ENCODE measurements at regions not wholly inside any gene's neighbourhood (a gene's known extent, or its start where the extent isn't known, plus 50 kb on each side); places are given as distances from the start of the nearest gene placed in this dataset.
A peak's percentile ranks its signal among the peaks of the same experiment; 100 is the strongest.

DNA sequence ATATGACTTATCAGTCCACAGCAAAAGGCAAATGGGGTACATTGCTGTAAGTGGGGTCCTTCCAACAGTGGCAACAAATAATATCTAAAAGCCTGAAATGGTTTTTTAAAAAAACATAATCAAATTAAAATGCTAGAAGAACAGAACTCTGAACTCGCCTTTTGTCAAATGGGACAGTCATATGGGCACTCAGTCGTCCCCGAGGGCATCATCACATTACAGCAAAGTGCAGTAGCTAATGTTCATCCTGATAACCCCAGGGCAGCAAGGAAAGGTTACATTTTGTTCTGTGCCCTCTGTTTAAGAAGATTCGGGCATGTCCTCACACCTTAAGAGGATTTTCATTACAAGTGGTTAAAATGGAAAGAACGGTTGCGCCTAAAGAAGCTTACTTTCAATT lies 997.9 kb upstream of the TENM3 start:
- no peak for DNase-seq (ENCODE audit: low read depth, low spot score)

DNA sequence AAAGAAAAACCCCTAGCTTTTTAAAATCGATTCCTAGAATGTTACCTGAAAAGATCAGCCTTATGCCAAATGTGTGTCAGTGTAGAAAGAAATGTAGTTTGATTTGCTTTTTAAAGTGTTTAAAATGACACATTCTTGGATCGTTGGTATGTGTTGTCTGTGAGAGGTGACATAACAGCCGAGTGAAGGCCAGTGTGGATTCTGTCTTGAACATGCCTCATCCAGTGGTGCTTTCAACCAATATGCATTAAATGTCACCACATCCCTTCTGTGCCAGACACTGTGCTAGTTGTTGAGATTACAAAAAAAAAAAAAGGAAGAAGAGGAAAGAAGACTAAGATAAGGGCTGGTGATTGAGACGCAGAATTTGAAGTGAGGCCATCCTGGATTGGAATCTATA lies 994.2 kb upstream of the TENM3 start:
- no peak for DNase-seq (ENCODE audit: low read depth, low spot score)

DNA sequence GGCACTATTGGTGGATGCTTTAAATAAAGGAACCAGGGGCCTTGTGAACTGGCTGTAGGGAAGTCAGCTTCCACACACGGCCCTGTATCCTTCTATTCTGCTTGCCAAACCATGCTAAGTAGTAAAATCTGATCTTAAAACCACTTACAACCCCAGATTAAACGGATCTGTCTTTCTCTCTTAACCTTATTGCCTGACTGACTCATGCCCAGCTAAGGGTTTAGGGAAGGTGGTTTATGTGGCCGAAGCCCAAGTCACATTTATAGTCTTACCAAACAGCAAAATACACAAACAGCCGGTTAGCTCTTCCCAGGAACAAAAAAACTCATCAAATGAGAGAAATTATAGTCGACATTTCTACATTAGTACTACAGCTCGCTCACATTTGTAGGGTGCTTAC lies 988.4 kb upstream of the TENM3 start:
- no peak for DNase-seq (ENCODE audit: low read depth, low spot score)

DNA sequence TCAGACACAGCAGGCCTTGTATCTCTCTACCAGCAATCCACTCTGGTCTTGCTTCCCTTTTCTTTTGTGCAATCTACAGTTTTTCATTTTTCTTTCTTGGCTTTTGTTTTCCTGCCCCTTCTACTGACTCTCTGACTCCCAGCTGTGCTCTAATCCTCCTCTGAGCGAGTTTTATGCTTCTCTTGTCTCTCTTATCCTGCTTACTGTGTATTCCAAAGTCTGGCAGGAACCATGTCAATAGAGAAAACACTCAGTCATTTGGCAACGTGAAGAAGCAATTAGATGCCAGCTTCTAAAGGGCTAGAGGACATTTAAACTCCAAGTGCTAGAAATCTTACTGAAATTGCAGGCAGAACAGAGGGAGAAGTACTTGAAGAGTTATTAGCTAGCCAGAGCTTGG lies 984.6 kb upstream of the TENM3 start:
- DNase-seq (ENCODE audit: low read depth, low spot score), result no peak

DNA sequence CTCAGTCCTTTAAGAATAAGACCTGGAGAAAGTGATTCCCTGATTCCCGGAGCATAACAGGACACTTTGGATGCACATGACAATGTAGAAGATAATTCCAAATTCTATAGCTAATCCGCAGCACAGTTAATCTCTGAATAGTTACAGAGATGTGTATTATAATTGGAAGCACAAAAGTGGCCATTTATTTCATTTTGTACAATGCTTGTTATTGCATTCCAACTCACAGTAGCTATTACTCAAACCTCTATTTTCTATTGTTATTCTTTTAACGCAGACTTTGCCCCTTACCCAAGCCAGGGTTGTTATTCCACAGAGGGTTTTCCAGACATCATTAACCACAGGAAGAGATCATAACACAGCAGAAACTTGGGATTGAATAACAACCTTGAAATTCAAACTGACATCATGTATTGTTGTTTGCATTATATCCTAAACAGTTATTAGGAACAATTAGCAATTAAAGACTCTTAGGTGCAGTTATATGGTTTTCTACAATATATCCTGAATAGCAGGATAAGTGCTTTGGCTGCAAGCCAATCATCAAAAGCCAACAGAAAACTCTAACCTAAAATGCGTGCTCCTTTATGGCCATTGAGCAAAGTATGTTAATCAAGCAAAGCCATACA lies 984.0 kb upstream of the TENM3 start:
- no peak for DNase-seq (ENCODE audit: low read depth, low spot score)

DNA sequence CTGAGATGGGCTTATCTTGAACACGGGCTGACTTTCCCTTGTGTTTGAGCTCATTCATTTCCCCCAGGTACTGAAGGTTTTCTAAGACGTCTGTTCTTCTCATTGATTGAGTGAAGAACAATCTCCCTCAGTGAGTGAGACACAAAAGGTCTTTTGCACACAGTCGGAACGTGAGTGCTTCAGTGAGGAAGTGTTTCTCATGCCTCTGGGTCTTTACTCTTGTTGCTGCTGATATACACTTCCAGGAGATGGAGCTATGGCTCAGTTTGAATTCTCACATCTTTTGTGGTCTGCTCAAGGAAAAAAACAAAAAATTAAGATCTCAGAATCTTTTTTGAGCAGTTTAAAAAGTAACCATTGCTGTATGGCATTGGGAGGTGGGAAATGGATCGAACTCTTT lies 981.9 kb upstream of the TENM3 start:
- DNase-seq (ENCODE audit: low read depth, low spot score), result no peak

DNA sequence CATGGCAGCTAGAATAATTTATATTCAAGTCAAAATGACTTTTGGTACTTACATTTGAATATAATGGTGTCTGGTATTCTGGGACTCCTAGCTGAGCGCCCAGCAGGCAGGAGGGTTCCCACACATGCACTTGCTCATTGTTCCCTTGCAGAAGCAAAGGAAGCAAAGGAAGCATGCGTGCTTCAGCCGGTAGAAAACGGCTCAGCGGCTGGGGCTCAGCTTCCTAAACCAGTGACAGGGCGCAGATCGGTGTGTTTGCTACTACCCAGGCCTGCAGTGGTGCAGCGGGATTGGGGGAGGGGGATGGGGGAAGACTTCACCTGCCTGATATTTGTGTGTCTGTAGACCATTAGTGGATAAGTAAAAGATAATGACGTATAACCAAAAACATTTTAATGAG lies 978.3 kb upstream of the TENM3 start:
- DNase-seq (ENCODE audit: low read depth, low spot score), result no peak

DNA sequence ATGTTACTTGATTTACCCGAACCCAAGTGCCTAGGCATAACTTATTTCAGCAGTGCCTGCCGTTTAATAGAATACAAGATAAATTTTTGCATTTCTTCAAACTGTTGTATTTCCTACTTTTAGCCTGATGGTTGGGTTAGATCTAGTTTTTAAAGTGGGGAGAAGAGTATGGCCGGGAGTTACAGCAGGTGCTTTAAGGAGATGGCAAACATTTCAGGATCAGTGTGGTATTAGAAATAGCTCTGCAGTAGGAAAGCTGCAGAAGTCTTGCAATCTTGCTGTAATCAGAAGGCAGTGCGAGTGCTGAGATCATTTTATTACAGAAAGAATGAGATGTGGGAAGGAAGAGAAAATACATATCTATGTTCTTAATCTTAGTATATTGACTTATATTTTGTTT lies 977.8 kb upstream of the TENM3 start:
- DNase-seq (ENCODE audit: low read depth, low spot score), result no peak

DNA sequence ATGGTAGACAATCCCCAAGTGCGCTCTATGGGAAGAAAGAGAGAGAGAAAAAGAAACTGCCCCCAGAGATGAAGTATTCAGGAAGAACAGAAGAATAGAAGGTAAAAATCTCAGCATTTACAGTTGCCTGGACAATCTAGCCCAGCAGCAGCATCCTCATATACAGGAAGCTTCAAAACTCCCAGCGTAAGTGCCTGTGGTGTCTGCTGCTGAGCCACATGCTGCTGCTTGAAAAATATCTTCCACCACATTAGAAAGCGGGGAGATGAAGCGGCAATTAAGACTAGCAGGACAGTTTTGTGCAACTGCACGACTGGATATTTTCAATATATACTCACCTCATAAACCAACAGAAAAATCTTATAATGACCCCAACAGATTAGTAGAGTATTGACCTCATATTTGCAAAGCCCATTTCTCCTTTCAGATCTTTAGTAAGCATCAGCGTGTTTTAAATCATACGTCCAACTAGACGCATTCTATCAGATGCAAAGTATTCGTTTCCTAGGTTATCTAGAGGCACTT lies 972.0 kb upstream of the TENM3 start:
- no peak for DNase-seq (ENCODE audit: low read depth, low spot score)

DNA sequence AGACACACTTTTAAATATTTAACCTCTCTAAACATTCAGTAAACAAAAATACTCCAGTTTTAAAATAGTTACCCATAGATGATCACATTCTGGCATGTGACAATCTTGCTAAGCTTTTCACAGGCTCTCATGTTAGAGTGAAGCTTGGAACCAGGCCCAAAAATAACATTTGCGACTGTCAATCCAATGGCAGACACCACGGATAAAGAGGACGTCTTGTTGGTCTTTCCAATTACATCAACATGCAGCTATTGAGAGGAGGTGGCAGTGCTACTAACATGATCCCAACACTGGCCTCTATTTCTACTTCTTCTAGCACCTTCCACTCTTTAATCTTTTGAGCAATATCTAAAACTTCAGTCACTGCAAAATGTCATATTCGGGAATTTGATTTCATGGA lies 970.8 kb upstream of the TENM3 start:
- DNase-seq (ENCODE audit: low read depth, low spot score), result no peak

DNA sequence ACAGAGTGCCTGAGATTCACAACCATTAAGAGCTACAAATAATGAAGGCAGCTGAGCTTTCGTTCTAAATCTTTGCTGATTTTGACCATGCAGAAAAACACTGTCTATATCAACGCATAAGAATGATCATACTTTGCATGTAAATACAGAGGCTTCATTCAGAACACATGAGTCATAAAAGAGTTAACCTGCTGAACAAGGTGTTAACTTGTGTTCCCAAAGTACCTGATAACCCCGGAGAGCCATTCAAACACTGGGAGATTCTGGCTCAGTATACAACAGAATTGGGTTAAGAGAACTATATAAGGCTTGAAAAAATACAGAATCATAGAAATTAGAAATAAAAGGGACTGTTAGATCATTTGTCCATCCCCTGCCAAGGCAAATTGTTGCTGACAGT lies 964.3 kb upstream of the TENM3 start:
- DNase-seq (ENCODE audit: low read depth, low spot score), result no peak

DNA sequence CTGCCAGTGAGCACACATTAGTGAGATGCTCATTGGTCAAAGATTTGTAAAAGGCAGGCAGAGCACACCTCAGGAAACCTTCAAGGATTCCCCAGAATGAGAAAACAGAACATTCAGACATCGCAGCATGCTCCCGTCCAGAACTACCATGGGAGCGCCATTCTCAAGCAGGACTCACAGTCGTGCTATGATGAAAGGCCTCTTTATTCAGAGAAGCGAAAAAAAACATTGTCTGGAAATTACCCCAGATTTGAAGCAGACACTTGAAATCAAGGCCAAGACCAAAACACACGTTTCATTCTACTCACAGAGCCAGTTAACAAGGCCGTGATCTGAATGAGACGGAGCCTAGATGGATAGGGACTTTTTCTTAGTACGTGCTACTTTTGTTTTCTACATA lies 961.8 kb upstream of the TENM3 start:
- DNase-seq (ENCODE audit: low read depth, low spot score), result no peak

DNA sequence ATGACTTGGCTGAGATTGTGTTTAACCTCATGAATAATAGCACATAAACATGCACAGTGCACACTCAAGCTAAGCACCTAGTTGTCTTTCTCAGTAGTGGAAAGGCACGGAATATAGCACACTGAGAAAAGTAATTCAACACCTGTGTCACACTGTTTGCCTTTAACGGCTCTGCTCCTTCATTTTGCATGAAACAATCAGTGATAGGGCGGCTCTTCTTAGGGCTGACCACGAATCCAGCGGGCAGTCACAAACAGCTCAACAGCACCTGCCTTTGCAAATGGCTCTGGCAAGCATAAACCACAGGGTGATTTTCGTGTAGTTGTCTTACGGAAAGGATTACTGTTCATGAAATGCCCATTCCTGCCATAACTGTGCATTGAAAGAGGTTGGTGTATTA lies 954.0 kb upstream of the TENM3 start:
- DNase-seq (ENCODE audit: low read depth, low spot score), result no peak

DNA sequence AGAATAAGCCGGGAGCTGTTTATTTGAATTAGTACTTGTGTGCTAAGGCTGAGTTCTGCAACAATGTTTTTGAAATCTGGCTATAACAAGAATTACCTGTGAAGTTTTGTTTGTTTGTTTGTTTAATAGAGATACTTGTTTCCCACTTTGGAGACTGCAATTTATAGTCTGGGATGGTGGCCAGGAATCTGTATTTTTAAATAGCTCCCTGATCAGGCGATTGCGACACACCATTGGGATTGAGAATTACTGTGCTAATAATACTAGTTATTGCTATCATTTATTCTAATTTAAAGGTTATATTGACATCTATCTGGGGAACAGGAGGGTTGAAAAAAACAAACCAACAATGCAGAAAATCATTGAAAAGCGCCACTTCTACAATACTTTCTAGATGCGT lies 951.6 kb upstream of the TENM3 start:
- DNase-seq (ENCODE audit: low read depth, low spot score), result no peak

DNA sequence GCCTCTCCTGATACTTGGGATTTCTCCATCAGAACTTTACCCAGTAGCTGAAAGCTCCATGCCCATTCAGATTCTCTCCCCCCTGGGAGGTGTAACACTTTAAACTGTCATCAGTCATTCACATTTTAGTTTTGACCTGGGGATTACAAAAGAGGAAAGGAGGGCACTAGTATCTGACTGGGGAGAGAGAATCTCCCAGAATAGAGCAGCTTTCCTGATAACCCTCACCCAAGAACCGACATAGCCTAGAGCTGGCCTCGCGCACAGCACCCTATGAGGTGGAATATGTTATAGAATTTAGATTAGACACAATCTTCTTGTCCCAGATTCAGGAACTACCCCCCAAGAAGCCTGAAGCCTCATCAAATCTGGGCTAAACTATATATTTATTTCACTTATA lies 950.2 kb upstream of the TENM3 start:
- no peak for DNase-seq (ENCODE audit: low read depth, low spot score)

DNA sequence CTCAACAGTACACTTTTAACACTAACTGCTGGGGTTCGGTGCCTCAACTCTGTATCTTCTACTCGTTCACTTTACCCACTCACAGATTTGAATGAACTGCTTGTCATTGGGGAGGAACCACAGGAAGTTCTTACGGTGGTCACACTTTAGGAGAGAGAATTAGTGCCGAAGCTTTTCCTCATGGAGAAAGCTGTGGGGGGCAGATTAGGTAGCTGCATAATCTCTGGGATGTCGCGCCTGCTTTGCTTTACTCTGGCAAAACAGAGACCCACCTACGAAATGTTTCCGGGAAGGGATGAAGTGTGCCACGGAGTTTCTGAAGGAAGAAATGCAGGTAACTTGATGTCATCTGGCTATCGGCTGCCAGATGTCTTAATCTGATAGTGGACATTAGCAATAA lies 949.7 kb upstream of the TENM3 start:
- DNase-seq (ENCODE audit: low read depth, low spot score), result no peak

DNA sequence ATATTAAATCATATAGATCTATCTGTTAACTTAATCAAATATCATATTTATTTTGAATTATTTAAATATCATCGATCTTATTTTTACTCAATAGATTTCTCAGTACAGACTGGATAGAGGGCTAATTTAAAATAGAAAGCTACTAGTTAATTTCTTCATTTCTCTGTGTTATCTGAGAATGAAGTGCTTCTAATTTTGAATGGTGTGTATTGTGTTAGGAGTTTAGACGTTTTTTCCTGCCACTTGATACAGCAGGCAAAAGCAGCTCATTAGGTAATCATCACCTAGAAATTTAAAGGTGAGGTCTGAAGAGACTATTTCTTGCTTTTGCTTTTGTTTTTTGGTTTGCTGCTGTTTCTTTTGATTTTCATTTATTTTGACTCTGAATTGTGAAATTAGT lies 948.8 kb upstream of the TENM3 start:
- DNase-seq (ENCODE audit: low read depth, low spot score), result no peak

DNA sequence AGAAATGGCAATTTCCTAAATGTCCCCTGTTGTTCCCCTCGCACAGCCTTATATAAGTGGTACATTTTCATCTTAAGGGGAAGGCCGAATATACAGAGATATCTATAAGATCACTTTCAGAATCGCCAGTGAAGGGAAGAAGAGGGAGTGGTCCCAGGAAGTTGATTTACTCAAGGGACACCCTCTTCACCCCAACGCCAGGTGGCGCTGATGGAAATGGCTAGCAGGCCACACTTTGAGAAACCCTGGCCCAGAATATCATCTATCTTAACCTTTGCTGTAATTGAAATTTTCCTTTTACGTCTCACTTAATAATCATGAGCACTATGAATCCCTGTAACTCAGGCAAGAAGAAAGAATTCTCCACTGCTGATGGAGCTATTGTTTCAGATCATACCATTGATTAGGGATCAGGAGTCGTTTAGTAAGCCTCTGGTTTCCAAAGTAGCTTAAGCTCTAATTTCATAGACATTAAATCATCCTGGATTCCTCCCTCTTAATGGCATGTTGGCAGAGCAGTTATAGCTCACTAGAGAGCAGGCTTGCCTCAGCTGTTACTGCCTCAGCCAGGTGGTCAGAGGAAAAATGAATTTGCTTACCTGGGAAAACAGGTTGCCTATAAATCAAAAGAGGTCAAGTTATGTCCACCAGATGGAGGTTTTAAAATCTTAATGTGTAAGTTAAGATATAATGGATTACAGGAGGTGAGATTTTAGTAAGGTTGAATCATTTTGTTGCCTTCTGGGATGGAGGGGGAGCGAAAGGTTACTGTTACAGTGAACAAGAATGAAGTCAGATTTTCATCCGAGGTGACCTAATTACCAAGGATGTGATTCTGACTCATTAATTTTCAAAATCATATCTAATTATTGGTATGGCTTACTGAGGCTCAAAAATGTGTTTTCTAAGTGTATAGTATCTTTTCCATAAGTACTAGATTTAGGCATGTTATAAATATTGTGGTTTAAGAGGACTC lies 941.2 kb upstream of the TENM3 start:
- DNase-seq (ENCODE audit: low read depth, low spot score), result peak; percentile 0

DNA sequence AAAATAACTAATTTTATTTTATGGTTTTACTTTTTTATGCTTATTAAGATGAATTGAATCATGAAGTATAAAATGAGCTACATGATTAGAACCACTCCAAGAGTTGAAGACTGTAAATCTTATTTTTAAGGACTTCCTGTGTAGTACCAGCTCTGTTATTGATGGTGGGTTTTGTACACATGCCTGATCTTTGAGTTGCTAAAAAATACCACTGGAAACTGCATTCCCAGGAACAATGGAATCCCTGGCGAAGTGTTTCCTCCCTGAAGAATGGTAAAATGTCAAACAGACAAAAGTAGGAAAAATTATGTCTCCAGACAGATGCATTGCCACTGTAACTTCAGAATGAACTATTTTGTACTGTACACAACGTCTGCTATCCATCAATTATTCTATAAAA lies 935.4 kb upstream of the TENM3 start:
- no peak for DNase-seq (ENCODE audit: low read depth, low spot score)

DNA sequence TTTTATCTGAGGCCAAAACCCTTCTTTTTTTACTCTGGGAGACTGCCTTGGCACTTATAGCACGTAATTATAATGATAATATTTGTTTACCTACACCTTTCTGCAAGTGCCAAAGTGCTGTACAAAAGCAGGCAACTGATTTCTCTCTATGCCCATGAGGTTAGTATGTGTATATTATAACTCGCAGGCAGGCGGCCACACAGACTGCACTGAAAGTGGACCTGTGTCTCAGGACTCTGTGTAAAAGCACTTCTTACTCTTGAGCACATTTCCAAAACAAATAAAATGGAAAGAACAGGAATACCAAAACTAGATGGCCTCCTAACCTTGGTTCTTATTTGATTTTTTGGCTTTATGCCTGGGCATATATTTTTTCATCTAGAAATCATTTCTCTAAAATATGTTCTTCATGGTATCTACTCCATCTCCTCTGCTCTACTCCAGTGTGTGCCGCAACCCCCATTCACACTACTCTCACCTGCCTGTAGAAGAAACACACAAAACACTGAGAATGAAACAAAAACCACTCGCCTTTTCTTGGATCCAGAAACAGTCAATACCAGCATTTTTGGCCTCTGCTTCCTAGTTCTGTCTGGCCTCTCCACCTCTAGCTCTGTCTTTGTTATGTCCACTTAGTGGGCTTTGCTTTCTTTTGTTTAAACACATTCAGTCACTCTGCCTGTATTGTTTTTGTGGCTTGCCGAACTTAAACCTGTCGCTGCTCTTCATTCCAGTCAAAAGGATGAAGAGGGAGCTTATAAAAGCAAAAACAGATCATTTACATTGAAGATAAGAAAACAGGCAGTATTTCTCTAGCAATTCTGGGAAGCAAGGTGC lies 934.5 kb upstream of the TENM3 start:
- DNase-seq (ENCODE audit: low read depth, low spot score), result no peak

DNA sequence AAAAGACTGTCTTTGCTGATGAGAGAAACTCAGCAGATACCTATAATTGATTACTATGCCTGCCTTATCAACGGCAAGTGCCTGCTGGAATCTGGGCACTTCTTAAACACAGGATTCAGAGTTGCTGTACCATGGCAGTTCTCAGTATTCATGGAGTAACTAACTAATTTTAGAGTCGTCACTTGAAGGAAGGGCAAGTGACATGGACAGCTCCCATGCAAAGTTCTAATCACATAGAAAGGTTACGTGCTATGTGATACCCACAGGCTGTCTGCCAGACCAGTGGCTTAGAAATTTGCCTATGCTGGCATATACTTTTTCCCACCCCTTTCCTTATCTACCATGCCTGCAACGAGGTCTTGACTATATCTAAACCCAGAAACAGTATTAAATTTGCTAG lies 931.1 kb upstream of the TENM3 start:
- DNase-seq (ENCODE audit: low read depth, low spot score), result no peak

DNA sequence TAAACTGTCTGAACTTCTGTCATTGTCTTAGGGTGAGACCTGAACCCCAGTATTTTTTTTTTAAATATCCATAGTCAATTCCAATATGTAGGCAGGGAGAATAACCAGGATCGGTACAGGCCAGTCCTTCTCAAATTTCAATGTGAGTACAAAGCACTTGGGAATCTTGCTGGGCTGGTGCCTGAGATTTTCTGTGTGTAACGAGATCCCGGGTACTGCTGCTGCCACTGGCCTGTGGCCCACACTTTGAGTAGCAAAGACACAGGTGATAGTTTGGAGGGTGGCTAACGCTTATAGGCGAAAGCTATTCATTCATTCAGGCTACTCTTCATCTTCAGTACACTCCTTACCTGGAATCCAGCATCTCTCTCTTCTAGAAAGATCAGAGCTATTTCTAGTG lies 923.6 kb upstream of the TENM3 start:
- DNase-seq (ENCODE audit: low read depth, low spot score), result no peak

All from smooth muscle cell of the brain vasculature (primary cell).